C4-2B (cell line): ENCODE measurements at regions not wholly inside any gene's neighbourhood (a gene's known extent, or its start where the extent isn't known, plus 50 kb on each side); places are given as distances from the start of the nearest gene placed in this dataset.

ENCODE experiments used
- ZFX ChIP-seq: fragments of 450-650 bp; IDR thresholded peaks from 2 replicates; pipeline ENCODE4 v1.6.1; 2017
- TF ChIP-seq, protein P1 (sequence below): fragments of 450-650 bp; conservative IDR thresholded peaks from 2 replicates; pipeline ENCODE4 v1.5.1; 2017; ENCODE audit warnings: mild to moderate bottlenecking

DNA sequence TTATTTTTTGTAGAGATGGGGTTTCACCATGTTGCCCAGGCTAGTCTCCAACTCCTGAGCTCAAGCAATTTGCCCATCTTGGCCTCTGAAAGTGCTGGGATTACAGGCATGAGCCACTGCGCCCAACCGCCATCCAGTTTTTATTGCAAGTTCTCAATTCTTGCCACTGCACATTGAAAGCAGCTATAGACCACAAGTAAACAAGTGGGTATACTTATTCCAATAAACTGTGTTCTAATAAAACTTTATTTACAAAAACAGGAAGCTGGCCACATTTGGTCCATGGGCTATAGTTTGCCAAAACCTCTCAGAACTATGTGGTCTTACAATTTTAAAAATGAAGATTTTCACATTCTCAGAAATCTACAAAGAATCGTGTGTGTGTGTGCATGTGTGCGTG lies 313.6 kb upstream of the RASGEF1B start:
- TF ChIP-seq, protein P1, sequence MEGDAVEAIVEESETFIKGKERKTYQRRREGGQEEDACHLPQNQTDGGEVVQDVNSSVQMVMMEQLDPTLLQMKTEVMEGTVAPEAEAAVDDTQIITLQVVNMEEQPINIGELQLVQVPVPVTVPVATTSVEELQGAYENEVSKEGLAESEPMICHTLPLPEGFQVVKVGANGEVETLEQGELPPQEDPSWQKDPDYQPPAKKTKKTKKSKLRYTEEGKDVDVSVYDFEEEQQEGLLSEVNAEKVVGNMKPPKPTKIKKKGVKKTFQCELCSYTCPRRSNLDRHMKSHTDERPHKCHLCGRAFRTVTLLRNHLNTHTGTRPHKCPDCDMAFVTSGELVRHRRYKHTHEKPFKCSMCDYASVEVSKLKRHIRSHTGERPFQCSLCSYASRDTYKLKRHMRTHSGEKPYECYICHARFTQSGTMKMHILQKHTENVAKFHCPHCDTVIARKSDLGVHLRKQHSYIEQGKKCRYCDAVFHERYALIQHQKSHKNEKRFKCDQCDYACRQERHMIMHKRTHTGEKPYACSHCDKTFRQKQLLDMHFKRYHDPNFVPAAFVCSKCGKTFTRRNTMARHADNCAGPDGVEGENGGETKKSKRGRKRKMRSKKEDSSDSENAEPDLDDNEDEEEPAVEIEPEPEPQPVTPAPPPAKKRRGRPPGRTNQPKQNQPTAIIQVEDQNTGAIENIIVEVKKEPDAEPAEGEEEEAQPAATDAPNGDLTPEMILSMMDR: no peak
- no peak for TF ChIP-seq ZFX
